ENCODE measurements at regions not wholly inside any gene's neighbourhood (a gene's known extent, or its start where the extent isn't known, plus 50 kb on each side); places are given as distances from the start of the nearest gene placed in this dataset.

DNA sequence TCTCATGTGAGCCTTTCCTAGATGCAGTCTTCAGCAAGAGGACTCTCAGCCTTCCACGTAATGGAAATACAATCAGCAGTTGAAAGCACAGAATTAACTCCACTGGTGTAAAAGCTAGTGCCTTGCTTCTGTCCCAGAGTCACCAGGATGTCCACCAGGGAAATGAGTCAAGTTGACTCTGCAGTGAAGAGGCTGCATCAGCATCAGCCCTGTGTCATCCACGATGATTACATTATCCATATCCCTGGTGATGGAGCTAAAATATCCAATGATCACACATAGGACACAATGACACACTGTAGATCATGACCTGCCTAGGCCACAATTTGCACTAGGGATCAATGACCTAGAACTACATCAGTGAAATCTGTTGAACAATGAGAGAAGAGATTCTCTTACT, 262.4 kb downstream of the ERMARD start:
- ChIA-PET CTCF (interaction anchor here (1.0 kb wide), 1 partner anchor 9 kb away, joined by 3 read pairs; no protein-coding TSS in a partner anchor), POLR2A (no interaction called here)
- Histone ChIP-seq H3K9ac (replicated peaks; ENCODE audit: extremely low read depth, insufficient read depth, low read length) (no peak overlapping the region), H2AFZ (ENCODE audit: low read depth, low read length) (no peak overlapping the region), H3K4me3 (replicated peaks in 1 of 3; ENCODE audit: insufficient read depth in 1 of 3, low read depth in 1 of 3, low read length in 3 of 3) (no peak overlapping the region), H3K27ac (ENCODE audit: insufficient read depth, low read depth, low read length) (no peak overlapping the region), H3K4me1 (ENCODE audit: control insufficient read depth, extremely low read depth, insufficient read depth, low read length) (no peaks in the 10 kb centered on the region), H3K36me3 (ENCODE audit: control insufficient read depth in 2 of 2, extremely low read depth in 1 of 2, insufficient read depth in 2 of 2, low read length in 2 of 2) (no peaks in the 10 kb centered on the region), H3K9me3 (replicated peaks; ENCODE audit: control insufficient read depth, insufficient read depth, low read length) (no peaks in the 10 kb centered on the region), H3K27me3 (ENCODE audit: control insufficient read depth in 2 of 2, insufficient read depth in 2 of 2, low read length in 2 of 2) (peaks cover 19 to 35% of the 10 kb centered on the region in 2 experiments), H4K20me1 (replicated peaks; ENCODE audit: control insufficient read depth, extremely low read depth, insufficient read depth, low read length) (no peaks in the 10 kb centered on the region), H3K79me2 (ENCODE audit: control insufficient read depth, insufficient read depth, low read length) (no peaks in the 10 kb centered on the region), H3K4me2 (ENCODE audit: insufficient read depth, low read length) (no peak overlapping the region), H3K9me1 (replicated peaks; ENCODE audit: control insufficient read depth, extremely low read depth, insufficient read depth, low read length) (no peaks in the 10 kb centered on the region)
- dilution Hi-C loops (cut with MboI; ENCODE audit: extremely low pct_ligation_motif_present, low sequenced_read_pairs) (no loop called here), intact Hi-C loops (cut with micrococcal nuclease) (no loop called here)
- no TSS peak for BruUV-seq (replicated peaks)
- TF ChIP-seq, protein P1, sequence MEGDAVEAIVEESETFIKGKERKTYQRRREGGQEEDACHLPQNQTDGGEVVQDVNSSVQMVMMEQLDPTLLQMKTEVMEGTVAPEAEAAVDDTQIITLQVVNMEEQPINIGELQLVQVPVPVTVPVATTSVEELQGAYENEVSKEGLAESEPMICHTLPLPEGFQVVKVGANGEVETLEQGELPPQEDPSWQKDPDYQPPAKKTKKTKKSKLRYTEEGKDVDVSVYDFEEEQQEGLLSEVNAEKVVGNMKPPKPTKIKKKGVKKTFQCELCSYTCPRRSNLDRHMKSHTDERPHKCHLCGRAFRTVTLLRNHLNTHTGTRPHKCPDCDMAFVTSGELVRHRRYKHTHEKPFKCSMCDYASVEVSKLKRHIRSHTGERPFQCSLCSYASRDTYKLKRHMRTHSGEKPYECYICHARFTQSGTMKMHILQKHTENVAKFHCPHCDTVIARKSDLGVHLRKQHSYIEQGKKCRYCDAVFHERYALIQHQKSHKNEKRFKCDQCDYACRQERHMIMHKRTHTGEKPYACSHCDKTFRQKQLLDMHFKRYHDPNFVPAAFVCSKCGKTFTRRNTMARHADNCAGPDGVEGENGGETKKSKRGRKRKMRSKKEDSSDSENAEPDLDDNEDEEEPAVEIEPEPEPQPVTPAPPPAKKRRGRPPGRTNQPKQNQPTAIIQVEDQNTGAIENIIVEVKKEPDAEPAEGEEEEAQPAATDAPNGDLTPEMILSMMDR (IDR thresholded peaks at IDR 0.05; ENCODE audit: extremely low read depth in 1 of 2, insufficient read depth in 1 of 2, low read depth in 1 of 2, low read length in 2 of 2) = no peak
- TF ChIP-seq FOS (IDR thresholded peaks at IDR 0.05; ENCODE audit: borderline replicate concordance, insufficient read depth, low read length) (no peak), MYC (IDR thresholded peaks at IDR 0.05; ENCODE audit: low read depth, low read length) (no peak), JUN (IDR thresholded peaks at IDR 0.05; ENCODE audit: borderline replicate concordance, insufficient read depth, insufficient read length, low read depth) (no peak), GATA2 (IDR thresholded peaks at IDR 0.05; ENCODE audit: insufficient read depth, insufficient read length, low read depth, low read length) (no peak), POLR2A (IDR thresholded peaks at IDR 0.05; ENCODE audit: low read depth, low read length) (no peak), EZH2 (IDR thresholded peaks at IDR 0.05; ENCODE audit: borderline replicate concordance, low read depth, low read length, severe bottlenecking) (no peak), POLR2AphosphoS5 (IDR thresholded peaks at IDR 0.05; ENCODE audit: insufficient read depth, low read depth, low read length) (no peak)
- DNase-seq (ENCODE audit: low read depth, low spot score) = no peak
- no peak for FAIRE-seq
